ENCODE measurements at regions not wholly inside any gene's neighbourhood (a gene's known extent, or its start where the extent isn't known, plus 50 kb on each side); places are given as distances from the start of the nearest gene placed in this dataset.
A peak's percentile ranks its signal among the peaks of the same experiment; 100 is the strongest.

- no peak for DNase-seq (ENCODE audit: low read depth in 1 of 2, low spot score in 2 of 2)
- no peak overlapping the region for H3K4ac ChIP-seq (replicated peaks; ENCODE audit: insufficient read length, low read depth, low read length)
- H3K27ac ChIP-seq (ENCODE audit: low read depth, low read length): no peak overlapping the region
- H3K79me2 ChIP-seq (ENCODE audit: control insufficient read depth in 1 of 2, insufficient read depth in 2 of 2, low read length in 2 of 2): no peaks in the 10 kb centered on the region
- H3K18ac ChIP-seq (ENCODE audit: extremely low read depth, low read length): no peak overlapping the region
- peaks cover 0 to 10% (median 3%) of the 10 kb centered on the region in 4 experiments; a peak in 5 of 7 replicates for H3K4me1 ChIP-seq (replicated peaks in 1 of 4; ENCODE audit: control insufficient read depth in 3 of 4, insufficient read depth in 4 of 4, low read length in 3 of 4)
- H3K23me2 ChIP-seq (ENCODE audit: low read depth, low read length): 0 out of 2 replicates have a peak, but pooled peaks cover 2% of the 10 kb centered on the region
- no peak overlapping the region for H2AFZ ChIP-seq (ENCODE audit: low read length)
- no peak for FAIRE-seq
- no peak overlapping the region for H2BK15ac ChIP-seq (ENCODE audit: low read length)
- peaks cover 9 to 10% of the 10 kb centered on the region in 2 experiments; a peak in 3 of 4 replicates for H3K9me3 ChIP-seq (ENCODE audit: insufficient read depth in 2 of 2, low read depth in 1 of 2, low read length in 1 of 2)
- no peak for TF ChIP-seq SIX5 (IDR thresholded peaks at IDR 0.05; ENCODE audit: low read depth, low read length)
- no peak for TF ChIP-seq USF2 (IDR thresholded peaks at IDR 0.05; ENCODE audit: low read length)
- TF ChIP-seq KDM1A (IDR thresholded peaks at IDR 0.05; ENCODE audit: borderline replicate concordance, low read length): peak; percentile 81; the same call in 1 of the 2 replicates
- TF ChIP-seq RBBP5 (IDR thresholded peaks at IDR 0.05; ENCODE audit: borderline replicate concordance, low read depth, low read length): no peak
- no peak for TF ChIP-seq NANOG (IDR thresholded peaks at IDR 0.05; ENCODE audit: insufficient read depth, low read depth, low read length, poor library complexity, severe bottlenecking)
- 92% methylated on average over 4 of the region's 4 CpGs; no CpG with 5 or more reads in 1 of the 2 experiments for WGBS, 2 experiments (ENCODE audit: extremely low coverage in 1 of 2, insufficient coverage in 1 of 2, insufficient read length in 1 of 2, insufficient replicate concordance in 2 of 2, low coverage in 1 of 2, low lambda C conversion rate in 2 of 2, missing lambda C conversion rate in 1 of 2)
- POLR2A ChIA-PET (ENCODE audit: partially characterized antibody): no interaction called here
- H2BK120ac ChIP-seq (replicated peaks; ENCODE audit: low read depth, low read length): no peak overlapping the region
- H3K56ac ChIP-seq (replicated peaks; ENCODE audit: insufficient read length, low read depth, low read length): no peak overlapping the region
- H3K4me3 ChIP-seq (ENCODE audit: extremely low read depth in 1 of 4, insufficient read depth in 2 of 4, low read depth in 3 of 4, low read length in 4 of 4): no peak overlapping the region
- H3K27me3 ChIP-seq (replicated peaks in 1 of 4; ENCODE audit: control insufficient read depth in 3 of 4, extremely low read depth in 1 of 4, insufficient read depth in 3 of 4, low read length in 3 of 4): no peaks in the 10 kb centered on the region
- no peak overlapping the region for H2BK5ac ChIP-seq (ENCODE audit: low read depth, low read length)
- H2BK20ac ChIP-seq (ENCODE audit: low read length): no peak overlapping the region
- H3K4me2 ChIP-seq (ENCODE audit: insufficient read depth in 1 of 2, low read depth in 2 of 2, low read length in 2 of 2): no peak overlapping the region
- H4K8ac ChIP-seq (ENCODE audit: extremely low read depth, insufficient read depth, low read length): no peak overlapping the region
- H3K14ac ChIP-seq (ENCODE audit: insufficient read length): no peak overlapping the region
- H2AK5ac ChIP-seq (ENCODE audit: low read depth, low read length): no peak overlapping the region
- H4K20me1 ChIP-seq (replicated peaks in 1 of 2; ENCODE audit: control insufficient read depth in 1 of 2, insufficient read depth in 2 of 2, low read length in 2 of 2): no peaks in the 10 kb centered on the region
- no peak overlapping the region for H2BK12ac ChIP-seq (ENCODE audit: low read depth, low read length)
- H3K9ac ChIP-seq (replicated peaks in 1 of 4; ENCODE audit: extremely low read depth in 1 of 4, low read depth in 3 of 4, low read length in 3 of 4): no peak overlapping the region
- H3K23ac ChIP-seq (ENCODE audit: insufficient read length): no peak overlapping the region
- H4K5ac ChIP-seq (ENCODE audit: insufficient read length, low read depth, low read length): no peak overlapping the region
- no peaks in the 10 kb centered on the region for H3K79me1 ChIP-seq (ENCODE audit: low read depth, low read length)
- no peak overlapping the region for H4K91ac ChIP-seq (replicated peaks; ENCODE audit: insufficient read length, low read length)
- CTCF ChIA-PET (ENCODE audit: partially characterized antibody): interaction anchor here (0.6 to 0.7 kb wide), 2 partner anchors 756 to 978 kb away, joined by 4 read pairs; no protein-coding TSS in a partner anchor
- peaks cover 0 to 6% (median 0%) of the 10 kb centered on the region in 4 experiments; a peak in 2 of 8 replicates for H3K36me3 ChIP-seq (ENCODE audit: control insufficient read depth in 2 of 4, insufficient read depth in 4 of 4, low read length in 3 of 4)
Observed at GRCh38 chr13:22877421-22877820, 303.4 kb upstream of the SGCG start.
